ENCODE measurements at regions not wholly inside any gene's neighbourhood (a gene's known extent, or its start where the extent isn't known, plus 50 kb on each side); places are given as distances from the start of the nearest gene placed in this dataset.

- DNase-seq = no peak
Measured at GRCh38 chr7:18081617-18082016, 54.0 kb upstream of the PRPS1L1 start.

GRCh38 chr7:18082169-18082568, 54.5 kb upstream of the PRPS1L1 start:
- no peak for DNase-seq

DNA sequence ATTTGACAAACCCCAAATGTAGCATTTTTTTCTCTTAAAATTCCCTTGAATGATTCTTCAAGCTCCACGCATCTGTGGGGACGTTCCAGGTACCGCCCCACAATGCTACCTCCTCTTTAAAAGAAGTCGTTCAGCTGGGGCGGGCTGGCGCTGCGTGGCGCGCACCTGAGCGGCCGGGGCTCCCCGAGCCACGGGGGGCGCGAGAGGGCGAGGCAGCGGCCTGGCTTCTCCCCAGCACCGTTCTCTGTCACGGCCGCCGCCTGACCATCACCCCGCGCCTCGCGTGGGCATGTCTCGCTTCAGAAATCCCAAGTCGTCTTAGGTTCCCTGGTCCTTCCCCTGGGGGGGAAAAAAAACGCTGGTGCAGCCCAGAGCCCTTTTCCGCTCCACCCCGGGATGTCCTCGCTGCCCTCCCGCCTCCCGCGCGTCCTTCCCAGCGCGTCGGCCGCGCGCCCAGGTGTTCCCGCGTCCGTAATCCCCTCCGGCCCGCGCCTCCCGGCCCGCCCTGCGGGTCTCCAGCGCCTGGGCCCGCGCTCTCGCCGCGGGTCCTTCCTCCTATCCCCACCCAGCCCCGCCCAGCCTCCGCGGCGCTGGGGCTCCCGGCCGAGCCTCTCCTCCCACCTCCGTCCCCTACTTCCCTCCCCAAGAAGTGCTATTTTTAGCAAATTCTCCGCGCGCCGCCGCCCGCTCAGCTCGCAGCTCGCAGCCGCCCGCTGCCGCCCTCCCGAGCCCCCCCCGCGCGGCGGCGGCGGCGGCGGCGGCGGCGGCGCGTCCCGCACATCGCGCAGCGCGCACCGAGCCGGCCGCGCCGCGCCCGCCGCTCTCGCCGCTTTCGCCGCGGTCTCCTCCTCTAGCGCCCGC, 58.7 kb upstream of the PRPS1L1 start:
- peak; percentile 83 for DNase-seq

- peak; percentile 19 for DNase-seq
Measured at GRCh38 chr7:18087026-18087686, 59.5 kb upstream of the PRPS1L1 start.

GRCh38 chr7:18087687-18088078, 60.0 kb upstream of the PRPS1L1 start:
- DNase-seq = peak; percentile 71

- peak; percentile 15 for DNase-seq
Measured at GRCh38 chr7:18096087-18096486, 68.4 kb upstream of the PRPS1L1 start.

DNA sequence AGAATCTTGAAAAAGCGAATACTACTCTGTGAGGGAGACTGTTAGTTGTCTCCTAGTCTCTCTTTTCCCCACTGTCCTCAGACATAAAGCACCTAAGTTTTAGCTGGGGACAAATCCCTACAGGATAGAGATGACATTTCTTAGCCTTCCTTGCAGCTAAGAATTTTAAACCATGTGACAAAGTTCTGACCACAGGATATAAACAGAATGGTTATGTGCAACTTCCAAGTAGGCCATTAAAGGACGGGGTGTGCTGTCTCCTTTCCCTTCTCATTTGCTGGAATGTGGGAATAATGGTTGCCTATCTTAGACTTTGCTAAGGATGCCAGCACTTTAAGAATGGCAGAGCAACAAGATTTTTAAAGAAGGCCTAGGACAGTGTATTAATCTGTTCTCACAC, 74.9 kb upstream of the PRPS1L1 start:
- DNase-seq = no peak

GRCh38 chr7:18103436-18104218, 76.0 kb upstream of the PRPS1L1 start:
- DNase-seq = no peak

GRCh38 chr7:18109762-18110161, 82.1 kb upstream of the PRPS1L1 start:
- DNase-seq = no peak

GRCh38 chr7:18116661-18117060, 89.0 kb upstream of the PRPS1L1 start:
- DNase-seq = peak; percentile 69

GRCh38 chr7:18117482-18117881, 89.8 kb upstream of the PRPS1L1 start:
- no peak for DNase-seq

GRCh38 chr7:18119985-18120384, 92.3 kb upstream of the PRPS1L1 start:
- DNase-seq = peak; percentile 62

GRCh38 chr7:18123508-18124239, 96.0 kb upstream of the PRPS1L1 start:
- DNase-seq = no peak

DNA sequence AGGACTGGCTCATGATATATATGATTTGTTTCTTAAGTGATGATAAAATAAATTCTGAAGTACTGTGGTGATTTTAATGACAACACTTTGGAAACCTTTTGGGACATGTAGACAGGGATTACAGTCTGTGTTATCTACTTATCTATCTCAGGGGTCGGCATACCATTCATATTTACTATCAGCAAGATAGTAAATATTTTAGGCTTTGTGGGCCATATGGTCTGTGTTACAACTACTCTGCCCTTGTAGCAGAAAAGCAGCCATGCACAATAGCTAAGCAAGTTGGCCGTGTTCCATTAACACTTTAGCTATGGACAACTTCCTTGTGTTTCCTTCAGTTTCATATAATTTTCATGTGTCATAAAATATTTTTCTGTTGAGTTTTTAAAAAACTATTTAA, 97.8 kb upstream of the PRPS1L1 start:
- no peak for DNase-seq

GRCh38 chr7:18126281-18126680, 98.6 kb upstream of the PRPS1L1 start:
- peak; percentile 16 for DNase-seq

GRCh38 chr7:18128846-18129245, 101.2 kb upstream of the PRPS1L1 start:
- no peak for DNase-seq

DNA sequence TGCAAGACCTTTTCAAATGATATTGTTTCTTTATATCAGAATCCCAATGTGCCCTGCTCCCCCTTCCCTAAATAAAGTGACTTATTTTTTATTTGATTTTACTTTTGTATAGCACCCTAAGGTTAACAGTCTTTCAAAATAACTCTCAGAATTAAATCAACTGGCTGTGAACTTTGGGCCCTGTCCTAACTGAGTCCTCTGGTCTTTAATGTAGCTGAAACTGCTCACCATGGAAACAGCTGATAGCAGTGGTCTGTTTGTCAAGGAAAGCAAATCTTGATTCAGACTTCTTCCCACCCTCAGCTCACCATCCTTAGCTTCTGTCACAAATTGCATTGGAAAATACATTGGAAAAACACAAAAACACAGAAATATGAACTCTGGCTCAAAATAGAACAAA, 105.2 kb upstream of the PRPS1L1 start:
- no peak for DNase-seq

- no peak for DNase-seq
Measured at GRCh38 chr7:18133921-18134320, 106.3 kb upstream of the PRPS1L1 start.

DNA sequence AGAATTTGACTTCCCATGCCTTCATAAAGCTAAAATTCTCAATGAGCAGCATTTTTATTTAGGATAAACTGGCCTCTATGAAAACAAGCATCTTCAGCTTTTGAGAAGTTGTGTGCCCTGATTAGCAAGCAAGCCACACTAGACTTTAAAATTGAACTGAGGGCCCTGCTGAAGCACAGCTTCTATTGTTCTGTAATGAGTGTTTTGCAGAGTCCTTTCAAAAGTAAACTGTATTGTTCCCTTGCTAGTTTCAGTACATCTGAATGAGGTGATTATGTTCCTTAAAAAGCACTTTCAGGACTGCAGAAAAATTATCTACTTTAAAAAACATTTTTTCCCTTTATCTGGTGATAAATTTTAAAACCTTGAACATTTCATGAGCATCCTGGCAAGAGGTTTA, 113.3 kb upstream of the PRPS1L1 start:
- DNase-seq = peak; percentile 26

DNA sequence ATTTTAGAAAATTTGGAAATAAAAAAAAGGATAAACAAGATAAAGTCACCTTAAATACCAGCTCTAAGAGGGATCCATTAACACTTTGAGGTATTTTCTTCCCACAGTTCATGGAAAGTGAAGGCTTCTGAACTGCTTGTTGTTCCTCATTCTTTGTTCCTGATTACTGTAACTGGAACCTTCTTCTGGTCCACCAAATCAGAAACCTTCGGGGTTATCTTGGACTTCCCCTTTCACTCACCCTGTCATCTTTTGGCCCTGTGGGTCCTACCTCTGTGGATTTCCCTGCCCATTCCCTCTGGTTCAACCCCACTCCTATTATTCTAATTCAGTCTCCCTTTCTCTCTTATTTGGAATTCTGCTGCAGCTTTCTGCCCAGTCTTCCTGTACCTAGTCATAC, 116.5 kb upstream of the PRPS1L1 start:
- no peak for DNase-seq

DNA sequence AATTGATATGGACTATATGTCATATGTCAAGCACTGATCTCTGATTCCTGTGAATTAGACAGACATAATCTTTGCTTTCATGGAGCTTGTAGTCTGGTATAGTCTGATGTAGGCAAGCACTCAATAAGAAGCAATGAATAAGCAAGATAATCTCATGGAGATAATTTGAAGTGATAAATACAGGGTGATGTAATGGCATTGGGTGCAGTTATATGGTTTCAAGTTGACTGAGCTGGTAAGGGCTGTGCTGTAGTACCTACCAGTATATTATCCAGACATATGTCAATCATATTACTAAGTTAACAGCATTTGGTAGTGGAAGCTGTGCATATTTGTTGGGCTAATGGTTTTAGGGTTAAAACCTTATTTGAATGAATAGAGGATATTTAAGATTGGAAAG, 117.5 kb upstream of the PRPS1L1 start:
- no peak for DNase-seq

DNA sequence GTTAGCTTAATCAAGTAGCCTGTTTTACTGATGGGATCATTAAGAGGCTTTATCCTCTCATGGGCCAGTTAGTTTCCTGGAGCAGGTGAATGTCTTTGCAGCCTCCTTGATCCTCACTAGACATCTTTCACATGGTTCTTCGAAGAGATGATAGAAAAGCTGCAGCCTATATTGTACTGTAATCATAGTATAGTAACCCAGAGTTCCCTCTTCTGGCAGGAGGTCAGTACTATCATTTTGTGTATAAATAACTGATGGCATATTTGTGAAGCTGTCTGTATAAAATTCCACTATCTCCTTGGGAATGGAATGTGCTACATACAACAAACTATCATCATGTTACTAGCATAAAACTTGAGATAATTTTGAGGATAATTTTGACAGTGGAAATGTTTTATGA, 123.8 kb upstream of the PRPS1L1 start:
- peak; percentile 7 for DNase-seq

- DNase-seq = no peak
Measured at GRCh38 chr7:18153183-18153748, 125.6 kb upstream of the PRPS1L1 start.

Measured in COR-L47 (cell line).